GM18505 (cell line): ENCODE measurements at regions not wholly inside any gene's neighbourhood (a gene's known extent, or its start where the extent isn't known, plus 50 kb on each side); places are given as distances from the start of the nearest gene placed in this dataset.

Experiments used
- ATAC-seq: cut with Tn5 transposase; IDR thresholded peaks from one replicate; pipeline ENCODE4 v1.9.1; 2021; ENCODE audit not compliant: unreplicated experiment
- POLR2A ChIP-seq: IDR thresholded peaks from 4 replicates; pipeline ENCODE4 v1.6.1; 2011; ENCODE audit warnings: borderline replicate concordance; ENCODE audit not compliant: insufficient read depth, insufficient read length; ENCODE audit errors: extremely low read depth

DNA sequence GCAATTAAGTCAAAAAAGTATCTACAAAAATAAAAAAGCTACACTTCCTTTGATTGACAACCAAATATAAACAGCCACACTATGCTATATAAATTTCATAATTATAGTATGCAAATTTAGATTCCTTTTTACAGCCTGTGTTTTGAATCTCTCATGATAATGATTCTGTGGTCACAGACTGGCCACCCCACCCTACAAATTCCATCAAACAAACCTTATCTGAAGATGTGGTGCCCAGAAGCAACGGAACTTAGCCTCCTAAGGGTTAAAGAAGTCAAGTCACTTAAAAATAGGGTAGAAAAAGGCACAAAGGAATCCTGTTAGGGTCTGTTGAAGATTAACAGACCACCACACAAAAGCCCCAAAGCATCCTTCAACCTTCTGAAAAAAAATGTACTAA is 351.8 kb downstream of the INHBA start:
- ATAC-seq = no peak
- no peak for TF ChIP-seq POLR2A

DNA sequence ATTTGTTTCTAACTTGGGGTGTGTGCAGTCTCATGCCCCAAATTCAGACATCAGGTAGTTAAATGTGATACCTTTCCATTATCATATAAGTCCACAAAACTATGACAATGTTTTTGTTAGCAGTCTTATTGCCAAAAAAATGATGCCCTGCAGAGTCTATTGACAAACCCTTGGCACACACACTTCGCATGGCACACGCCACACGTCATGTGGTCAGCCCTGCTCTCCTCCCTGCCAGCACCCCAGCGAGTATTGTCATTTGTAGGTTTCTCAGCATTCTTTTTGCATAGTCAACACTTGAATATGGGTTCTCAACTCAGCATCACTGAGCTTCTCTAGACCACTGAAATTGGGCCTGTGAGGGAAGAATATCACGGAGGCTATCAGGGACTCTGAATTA is 356.0 kb downstream of the INHBA start:
- no peak for ATAC-seq
- no peak for TF ChIP-seq POLR2A

DNA sequence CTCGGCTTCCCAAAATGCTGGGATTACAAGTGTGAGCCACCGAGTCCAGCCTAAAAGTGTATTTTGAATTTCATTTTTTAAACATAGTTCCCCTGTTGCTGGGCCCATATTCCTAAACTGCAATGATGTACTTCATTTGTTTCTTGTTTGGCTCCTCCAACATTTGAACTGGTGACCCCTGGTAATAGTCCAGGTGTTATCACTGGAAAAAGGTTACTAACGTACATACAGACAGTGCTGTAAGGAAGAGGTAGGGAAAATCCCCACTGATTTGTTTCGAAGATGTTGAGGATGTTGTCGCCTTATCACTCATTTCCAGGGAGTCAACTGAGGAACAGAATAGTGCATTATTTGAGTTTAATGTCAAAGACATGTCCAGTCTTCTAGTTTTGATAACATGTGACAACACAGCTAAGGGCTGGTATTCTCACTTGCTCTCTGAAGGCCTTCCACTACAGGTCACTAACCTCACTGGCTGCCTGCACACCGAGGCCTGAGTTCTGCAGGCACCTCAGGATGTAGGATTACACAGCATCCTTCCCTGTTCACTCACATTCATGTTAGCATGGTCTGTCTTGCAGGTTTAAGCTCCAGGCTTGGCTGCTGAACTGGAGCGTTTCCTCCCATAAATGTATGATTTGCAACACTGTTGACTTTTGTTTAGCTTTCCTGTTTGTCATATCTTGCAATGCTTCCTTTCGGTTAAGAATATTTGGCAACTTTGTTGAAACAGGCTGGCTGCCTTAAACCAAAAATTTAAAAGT is 362.8 kb downstream of the INHBA start:
- ATAC-seq = no peak

DNA sequence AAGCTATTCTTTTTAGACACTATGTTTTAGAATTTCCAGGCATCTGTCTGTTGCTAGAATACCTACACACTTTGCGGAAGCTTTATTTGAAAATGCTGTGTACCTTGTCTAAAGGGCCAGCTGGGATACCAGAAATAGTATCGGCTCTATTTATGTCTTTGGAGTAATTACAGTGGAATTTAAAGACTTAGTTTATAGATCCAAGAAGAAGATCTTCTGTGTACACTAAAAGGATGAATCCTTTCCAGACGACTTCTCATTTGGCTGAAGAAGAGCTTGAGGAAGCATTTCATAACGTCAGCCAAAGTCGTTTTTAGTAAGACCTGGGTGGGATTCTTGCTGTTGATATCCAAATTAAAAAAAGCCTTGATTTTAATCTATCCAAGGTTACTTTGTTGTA is 365.9 kb downstream of the INHBA start:
- no peak for ATAC-seq
- no peak for TF ChIP-seq POLR2A

More for the DNA sequence above, 362.8 kb downstream of the INHBA start:
- no peak for TF ChIP-seq POLR2A

DNA sequence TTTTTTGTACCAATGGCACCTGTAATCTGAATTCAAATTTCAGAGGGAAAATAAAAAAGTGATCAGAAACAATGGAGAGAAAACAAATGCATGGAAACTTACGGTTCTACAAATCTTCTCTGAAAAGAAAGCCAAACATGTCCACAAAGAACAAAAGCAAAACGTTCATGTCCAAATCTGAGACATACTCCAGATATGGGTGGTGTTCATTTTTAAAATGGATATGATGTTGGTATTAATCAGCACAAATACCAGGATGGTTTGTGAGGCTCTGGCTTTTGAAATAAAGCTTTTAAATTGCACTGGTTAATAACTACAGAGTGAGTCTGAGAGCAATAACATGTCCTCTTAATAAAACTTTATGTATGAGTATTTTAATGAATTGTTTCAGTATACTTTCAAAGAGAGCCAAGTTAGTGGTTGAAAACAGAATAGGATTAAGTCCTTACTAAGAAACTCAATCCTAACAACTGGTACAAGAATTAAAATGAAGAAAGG is 366.4 kb downstream of the INHBA start:
- no peak for ATAC-seq
- no peak for TF ChIP-seq POLR2A

DNA sequence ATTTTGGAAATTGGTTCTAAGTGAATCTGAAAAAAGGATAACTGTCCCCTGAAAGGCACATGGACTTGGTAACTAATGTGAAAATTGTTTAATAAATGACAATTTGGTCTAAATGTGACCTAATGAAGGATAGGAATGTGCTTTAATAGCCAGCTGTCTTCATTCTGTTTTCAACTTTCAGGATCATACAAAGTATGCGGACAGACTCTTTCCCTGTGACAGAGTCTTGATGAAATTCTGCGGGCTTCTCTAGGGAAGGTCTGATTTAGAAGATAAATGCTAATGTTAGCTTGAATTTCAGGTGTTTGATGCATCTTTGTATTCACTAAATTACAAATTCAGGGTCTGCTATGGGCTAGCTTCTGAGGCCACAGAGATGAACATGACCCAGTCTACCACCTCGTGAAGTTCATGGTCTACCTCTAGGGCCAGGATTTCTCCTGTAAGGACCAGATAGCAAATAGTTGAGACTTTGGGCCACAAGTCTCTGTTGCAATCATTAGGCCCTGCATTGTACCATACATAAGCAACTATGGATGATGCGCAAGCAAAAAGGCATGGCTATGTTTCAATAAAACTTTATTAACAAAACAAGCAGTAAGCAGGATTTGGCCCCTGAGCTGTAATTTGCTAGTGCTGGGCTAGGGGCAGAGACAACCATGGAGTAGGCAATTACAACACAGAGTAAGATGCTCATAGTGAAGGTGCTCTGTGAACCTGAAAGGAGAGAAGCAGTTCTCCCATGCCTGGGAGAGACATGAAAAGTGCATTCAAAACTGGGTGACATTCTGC is 368.6 kb downstream of the INHBA start:
- no peak for ATAC-seq
- no peak for TF ChIP-seq POLR2A

DNA sequence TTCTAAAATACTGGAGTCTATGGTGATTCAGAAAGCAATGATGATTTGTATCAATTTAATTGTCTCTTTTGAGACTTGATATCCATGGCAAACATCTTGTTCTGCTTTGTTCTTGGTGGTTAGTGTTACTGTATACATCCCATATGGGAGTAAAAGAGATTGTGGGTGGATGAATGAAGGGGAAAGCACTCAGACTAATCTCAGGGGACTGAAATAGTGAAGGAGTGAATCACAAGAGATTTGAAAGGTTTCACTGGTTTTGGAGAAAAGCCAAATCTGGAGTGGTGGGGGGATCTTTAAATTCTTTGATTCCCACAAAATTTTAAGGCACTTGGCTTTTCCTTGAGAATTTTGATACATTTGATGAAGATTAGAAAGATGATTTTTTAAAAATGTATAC is 369.4 kb downstream of the INHBA start:
- no peak for TF ChIP-seq POLR2A

DNA sequence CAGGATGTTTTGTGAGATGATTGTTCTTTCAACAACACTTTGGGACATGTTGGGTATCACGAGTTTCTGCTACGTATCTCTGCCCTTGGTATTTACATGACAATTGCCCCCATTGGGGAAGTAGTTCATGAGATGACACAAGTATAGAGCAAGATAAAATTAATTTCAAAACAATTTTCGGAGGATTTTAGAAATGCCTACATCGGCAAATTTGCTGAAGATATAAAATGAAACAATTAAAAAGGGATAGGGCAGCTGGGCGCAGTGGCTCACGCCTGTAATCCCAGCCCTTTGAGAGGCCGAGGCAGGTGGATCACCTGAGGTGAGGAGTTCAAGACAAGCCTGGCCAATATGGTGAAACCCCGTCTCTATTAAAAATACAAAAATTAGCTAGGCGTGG is 371.7 kb downstream of the INHBA start:
- no peak for TF ChIP-seq POLR2A
- no peak for ATAC-seq

More for the DNA sequence above, 369.4 kb downstream of the INHBA start:
- ATAC-seq = no peak

DNA sequence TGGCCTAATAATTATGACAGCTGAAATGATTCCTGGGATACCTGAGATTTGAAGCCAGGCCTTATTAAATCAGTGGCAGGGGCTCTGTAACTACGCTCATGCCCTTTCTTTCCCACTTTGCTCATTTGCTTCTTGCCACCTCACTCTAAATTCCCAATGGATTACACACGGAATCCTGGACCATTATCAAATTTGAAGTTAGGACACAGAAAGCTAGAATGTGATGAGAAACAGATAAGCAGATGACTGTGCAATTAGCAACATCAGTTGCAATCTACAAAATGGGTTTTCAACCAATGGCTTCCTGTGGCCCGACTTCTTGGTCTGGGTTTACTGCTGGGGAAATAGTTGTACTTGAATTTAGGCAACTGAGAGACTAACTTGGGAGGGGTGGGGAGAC is 374.3 kb downstream of the INHBA start:
- TF ChIP-seq POLR2A = no peak
- no peak for ATAC-seq

DNA sequence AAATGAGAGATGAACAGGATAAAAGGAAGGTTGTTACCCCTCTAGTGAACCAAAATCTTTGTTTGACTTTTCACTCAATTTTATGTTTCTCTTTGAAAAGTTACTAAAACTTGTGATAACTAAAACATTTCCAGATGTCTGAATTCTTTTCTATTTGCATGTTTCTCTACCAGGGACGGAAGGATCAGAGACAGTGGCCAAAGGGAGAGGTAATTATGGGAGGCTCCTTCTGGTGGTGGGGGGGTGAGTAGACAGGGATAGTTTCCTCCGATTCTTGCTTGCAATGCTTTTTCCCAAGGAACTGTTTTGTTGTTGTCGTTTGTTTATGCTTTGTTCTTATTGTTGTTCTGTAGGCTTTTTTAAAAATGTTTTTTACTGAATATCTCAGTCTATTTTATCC is 374.8 kb downstream of the INHBA start:
- no peak for ATAC-seq

DNA sequence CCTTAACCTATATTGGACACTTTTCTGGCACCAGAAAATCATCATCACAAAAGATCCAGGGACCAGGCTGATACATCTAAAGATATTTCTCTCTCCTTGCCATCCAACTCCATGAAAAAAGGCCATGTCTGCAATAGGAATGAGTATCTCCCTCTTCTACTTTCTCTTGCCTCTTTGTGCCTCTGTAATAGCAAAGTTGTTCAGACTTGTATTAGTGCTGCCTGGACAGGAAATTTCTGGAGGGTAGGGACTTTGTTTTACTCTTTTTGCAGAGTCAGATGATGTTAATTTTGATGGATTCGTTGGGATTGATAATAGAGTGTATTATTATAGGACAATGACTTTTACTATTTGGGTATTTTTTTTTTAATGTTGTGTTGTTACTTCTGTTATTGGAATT is 376.3 kb downstream of the INHBA start:
- no peak for ATAC-seq
- TF ChIP-seq POLR2A = no peak

More for the DNA sequence above, 374.8 kb downstream of the INHBA start:
- no peak for TF ChIP-seq POLR2A

DNA sequence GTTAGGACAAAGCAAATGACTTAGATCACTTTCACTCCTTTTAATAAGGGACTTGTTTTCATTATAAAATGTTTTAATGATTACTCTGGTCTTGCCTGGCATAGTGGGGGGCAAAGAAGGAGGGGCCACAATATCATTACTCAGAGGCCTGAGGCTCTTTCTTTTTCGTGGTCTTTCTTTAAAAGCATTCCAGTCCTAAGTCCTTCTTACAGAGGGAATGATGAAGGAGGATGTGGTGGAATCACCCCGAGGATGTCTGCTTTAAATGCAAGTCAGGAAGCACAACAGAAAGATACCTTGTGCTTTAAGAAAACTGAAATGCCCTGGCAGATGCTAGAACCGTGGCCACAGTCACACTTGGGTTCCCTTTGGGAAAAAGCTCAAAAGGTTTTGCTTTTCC is 379.1 kb downstream of the INHBA start:
- no peak for TF ChIP-seq POLR2A
- ATAC-seq = no peak

DNA sequence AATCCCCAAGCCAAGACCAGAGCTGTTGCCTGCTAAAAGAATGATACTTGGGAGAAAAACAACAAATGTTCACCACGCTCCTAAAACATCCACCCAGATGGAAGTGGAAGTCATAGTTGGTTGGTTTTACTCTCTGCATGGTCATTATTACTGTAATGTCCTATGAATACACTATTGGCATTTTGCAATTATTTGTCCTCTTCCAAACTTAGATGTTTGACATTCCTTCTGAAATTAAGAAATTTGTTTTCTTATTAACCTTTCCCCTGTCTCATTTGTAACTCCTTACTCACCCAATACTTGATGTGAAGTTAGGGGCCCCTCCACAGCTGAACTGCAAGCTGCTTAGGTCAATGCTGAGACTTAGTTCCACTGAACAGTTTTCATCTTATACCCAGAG is 383.3 kb downstream of the INHBA start:
- no peak for ATAC-seq
- TF ChIP-seq POLR2A = no peak

DNA sequence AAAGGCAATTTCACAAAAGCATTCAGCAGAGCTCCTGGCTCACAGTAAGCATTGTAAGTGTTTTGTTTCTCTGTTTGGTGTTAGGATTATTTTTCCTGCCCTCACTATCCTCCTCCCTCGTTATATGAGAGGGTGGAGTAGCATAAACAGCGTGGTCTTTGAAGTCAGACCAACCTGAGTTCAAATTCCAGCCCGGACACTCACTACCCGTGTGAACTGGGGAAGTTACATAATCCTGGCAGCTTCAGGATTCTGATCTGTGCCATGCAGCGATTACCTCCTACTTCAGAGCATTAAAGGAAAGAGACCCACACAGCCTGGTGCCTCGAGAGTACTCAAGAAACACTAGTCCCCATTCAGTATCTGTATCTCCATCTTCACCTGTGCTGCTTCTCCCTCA is 386.5 kb downstream of the INHBA start:
- no peak for ATAC-seq
- no peak for TF ChIP-seq POLR2A
